HEK293 (cell line): ENCODE measurements at regions not wholly inside any gene's neighbourhood (a gene's known extent, or its start where the extent isn't known, plus 50 kb on each side); places are given as distances from the start of the nearest gene placed in this dataset.

Experiments used
- CTCF ChIA-PET: fragments of 350-600 bp; formaldehyde crosslinking; extraction: SDS; loops from one replicate; lab custom pipeline; 2021; ENCODE audit warnings: antibody characterized with exemption; lab: Yijun Ruan, JAX
- POLR2A ChIA-PET: fragments of 300-600 bp; formaldehyde crosslinking; extraction: SDS; loops from one replicate; lab custom pipeline; 2020; ENCODE audit warnings: antibody characterized with exemption, inconsistent platforms; lab: Yijun Ruan, JAX
- H3K27ac ChIP-seq: fragments of 200-500 bp; sonication (Bioruptor generic); 2 replicates; pipeline ENCODE4 v1.5.1; 2014; ENCODE audit warnings: low read depth, low read length, control low read depth, inconsistent platforms; ENCODE audit errors: extremely low read depth
- H3K36me3 ChIP-seq, 2 experiments: fragments of 200-500 bp in 1 of 2; sonication (Bioruptor generic) in 1 of 2; 1 replicate in 1 of 2; 2 replicates in 1 of 2; pipeline ENCODE4 v1.5.1; 2014 to 2017; ENCODE audit warnings: inconsistent platforms in 2 of 2, low read length in 2 of 2; ENCODE audit not compliant: control insufficient read depth in 2 of 2, insufficient read depth in 1 of 2
- H3K4me1 ChIP-seq: fragments of 200-500 bp; sonication (Bioruptor generic); 2 replicates; pipeline ENCODE4 v1.5.1; 2014; ENCODE audit warnings: mild to moderate bottlenecking, low read length, inconsistent platforms; ENCODE audit not compliant: control insufficient read depth, insufficient read depth
- H3K4me3 ChIP-seq: 2 replicates; pipeline ENCODE4 v1.5.1; 2011; ENCODE audit warnings: low read depth, mild to moderate bottlenecking, control low read depth, low read length, moderate library complexity
- H3K9me3 ChIP-seq: fragments of 200-500 bp; sonication (Bioruptor generic); 2 replicates; pipeline ENCODE4 v1.5.1; 2014; ENCODE audit warnings: low read depth, low read length, inconsistent platforms; ENCODE audit not compliant: control insufficient read depth, insufficient read depth
- GFI1B ChIP-seq: fragments of 450-650 bp; formaldehyde crosslinking; IDR thresholded peaks from 2 replicates; pipeline ENCODE4 v1.5.1; 2016; ENCODE audit warnings: missing biosample characterization, missing genetic modification characterization
- HOXC10 ChIP-seq: sonication (generic); formaldehyde crosslinking; IDR thresholded peaks from 2 replicates; pipeline ENCODE4 v1.8.1; 2023; ENCODE audit warnings: mild to moderate bottlenecking, missing genetic modification reagents
- HOXD13 ChIP-seq: sonication (generic); formaldehyde crosslinking; IDR thresholded peaks from 2 replicates; pipeline ENCODE4 v1.8.0; 2022; ENCODE audit warnings: missing genetic modification reagents, borderline replicate concordance
- ZBTB17 ChIP-seq: fragments of 450-650 bp; formaldehyde crosslinking; IDR thresholded peaks from 2 replicates; pipeline ENCODE4 v1.5.1; 2016; ENCODE audit warnings: missing biosample characterization, missing genetic modification characterization
- ZNF239 ChIP-seq: fragments of 450-650 bp; formaldehyde crosslinking; IDR thresholded peaks from 2 replicates; pipeline ENCODE4 v1.5.1; 2016; ENCODE audit warnings: missing biosample characterization, missing genetic modification characterization
- ZNF354C ChIP-seq: fragments of 450-650 bp; formaldehyde crosslinking; IDR thresholded peaks from 2 replicates; pipeline ENCODE4 v1.5.1; 2016; ENCODE audit warnings: missing biosample characterization, missing genetic modification characterization, low read depth, borderline replicate concordance
- ZNF623 ChIP-seq: fragments of 450-650 bp; formaldehyde crosslinking; IDR thresholded peaks from 2 replicates; pipeline ENCODE4 v1.5.1; 2016; ENCODE audit warnings: missing biosample characterization, missing genetic modification characterization
- ZNF747 ChIP-seq: fragments of 450-650 bp; formaldehyde crosslinking; IDR thresholded peaks from 2 replicates; pipeline ENCODE4 v1.5.1; 2016; ENCODE audit warnings: missing biosample characterization, missing genetic modification characterization
- ZNF768 ChIP-seq: fragments of 450-650 bp; formaldehyde crosslinking; IDR thresholded peaks from 2 replicates; pipeline ENCODE4 v1.5.1; 2018; ENCODE audit warnings: missing biosample characterization, mild to moderate bottlenecking, missing genetic modification characterization
- ZNF777 ChIP-seq: fragments of 450-650 bp; formaldehyde crosslinking; IDR thresholded peaks from 2 replicates; pipeline ENCODE4 v1.5.1; 2017; ENCODE audit warnings: missing biosample characterization, missing genetic modification characterization, borderline replicate concordance
- TF ChIP-seq, protein P1 (sequence below): fragments of 450-650 bp; IDR thresholded peaks from 2 replicates; pipeline ENCODE4 v1.5.1; 2018; ENCODE audit warnings: missing biosample characterization, missing genetic modification characterization
- TF ChIP-seq, protein P2 (sequence below): fragments of 450-650 bp; formaldehyde crosslinking; IDR thresholded peaks from 2 replicates; pipeline ENCODE4 v1.5.1; 2016; ENCODE audit warnings: missing biosample characterization, missing genetic modification characterization, low read depth
- TF ChIP-seq, protein P3 (sequence below): fragments of 450-650 bp; formaldehyde crosslinking; IDR thresholded peaks from 2 replicates; pipeline ENCODE4 v1.5.1; 2016; ENCODE audit warnings: missing biosample characterization, missing genetic modification characterization
- TF ChIP-seq, protein P4 (sequence below): fragments of 450-650 bp; formaldehyde crosslinking; IDR thresholded peaks from 2 replicates; pipeline ENCODE4 v1.5.1; 2016; ENCODE audit warnings: missing biosample characterization, missing genetic modification characterization
- TF ChIP-seq, protein P5 (sequence below): fragments of 450-650 bp; formaldehyde crosslinking; IDR thresholded peaks from 2 replicates; pipeline ENCODE4 v1.5.1; 2016; ENCODE audit warnings: missing biosample characterization, missing genetic modification characterization
- TF ChIP-seq, protein P6 (sequence below): fragments of 450-650 bp; formaldehyde crosslinking; conservative IDR thresholded peaks from 2 replicates; pipeline ENCODE4 v1.5.1; 2016; ENCODE audit warnings: low read depth, missing biosample characterization, missing genetic modification characterization
- TF ChIP-seq, protein P7 (sequence below): fragments of 450-650 bp; formaldehyde crosslinking; IDR thresholded peaks from 2 replicates; pipeline ENCODE4 v1.5.1; 2016; ENCODE audit warnings: missing biosample characterization, missing genetic modification characterization

DNA sequence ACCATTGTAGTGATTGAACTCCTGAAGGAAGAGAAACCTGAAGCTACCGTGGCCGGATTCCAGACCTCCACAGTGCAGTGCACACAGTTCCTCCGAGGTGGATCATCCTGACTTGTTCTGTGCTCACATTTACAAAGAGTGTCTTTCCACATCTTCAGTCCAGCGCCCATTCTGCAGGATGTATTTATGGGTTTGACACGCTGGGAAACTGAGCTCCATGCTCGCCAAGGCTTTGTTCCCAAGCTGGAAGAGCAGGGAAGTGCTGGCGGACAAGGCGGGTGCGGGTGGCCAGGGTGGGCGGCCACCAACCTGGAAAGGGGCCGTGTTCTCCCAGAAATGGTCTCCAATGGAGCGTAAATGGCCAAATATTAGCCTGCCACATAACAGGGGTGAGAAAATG, 227.9 kb downstream of the IRF8 start:
- POLR2A ChIA-PET = no interaction called here
- H3K36me3 ChIP-seq = no peaks in the 10 kb centered on the region
- H3K27ac ChIP-seq = no peak overlapping the region
- CTCF ChIA-PET = no interaction called here
- no peak overlapping the region for H3K4me3 ChIP-seq
- no peaks in the 10 kb centered on the region; the same call in 1 of the 2 replicates for H3K4me1 ChIP-seq
- TF ChIP-seq, protein P1, sequence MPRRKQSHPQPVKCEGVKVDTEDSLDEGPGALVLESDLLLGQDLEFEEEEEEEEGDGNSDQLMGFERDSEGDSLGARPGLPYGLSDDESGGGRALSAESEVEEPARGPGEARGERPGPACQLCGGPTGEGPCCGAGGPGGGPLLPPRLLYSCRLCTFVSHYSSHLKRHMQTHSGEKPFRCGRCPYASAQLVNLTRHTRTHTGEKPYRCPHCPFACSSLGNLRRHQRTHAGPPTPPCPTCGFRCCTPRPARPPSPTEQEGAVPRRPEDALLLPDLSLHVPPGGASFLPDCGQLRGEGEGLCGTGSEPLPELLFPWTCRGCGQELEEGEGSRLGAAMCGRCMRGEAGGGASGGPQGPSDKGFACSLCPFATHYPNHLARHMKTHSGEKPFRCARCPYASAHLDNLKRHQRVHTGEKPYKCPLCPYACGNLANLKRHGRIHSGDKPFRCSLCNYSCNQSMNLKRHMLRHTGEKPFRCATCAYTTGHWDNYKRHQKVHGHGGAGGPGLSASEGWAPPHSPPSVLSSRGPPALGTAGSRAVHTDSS (tag by site-specific recombination) = no peak
- no peak for TF ChIP-seq ZNF747 (tag by site-specific recombination)
- TF ChIP-seq HOXD13 = no peak
- no peak for TF ChIP-seq ZNF354C (tag by site-specific recombination)
- TF ChIP-seq, protein P2, sequence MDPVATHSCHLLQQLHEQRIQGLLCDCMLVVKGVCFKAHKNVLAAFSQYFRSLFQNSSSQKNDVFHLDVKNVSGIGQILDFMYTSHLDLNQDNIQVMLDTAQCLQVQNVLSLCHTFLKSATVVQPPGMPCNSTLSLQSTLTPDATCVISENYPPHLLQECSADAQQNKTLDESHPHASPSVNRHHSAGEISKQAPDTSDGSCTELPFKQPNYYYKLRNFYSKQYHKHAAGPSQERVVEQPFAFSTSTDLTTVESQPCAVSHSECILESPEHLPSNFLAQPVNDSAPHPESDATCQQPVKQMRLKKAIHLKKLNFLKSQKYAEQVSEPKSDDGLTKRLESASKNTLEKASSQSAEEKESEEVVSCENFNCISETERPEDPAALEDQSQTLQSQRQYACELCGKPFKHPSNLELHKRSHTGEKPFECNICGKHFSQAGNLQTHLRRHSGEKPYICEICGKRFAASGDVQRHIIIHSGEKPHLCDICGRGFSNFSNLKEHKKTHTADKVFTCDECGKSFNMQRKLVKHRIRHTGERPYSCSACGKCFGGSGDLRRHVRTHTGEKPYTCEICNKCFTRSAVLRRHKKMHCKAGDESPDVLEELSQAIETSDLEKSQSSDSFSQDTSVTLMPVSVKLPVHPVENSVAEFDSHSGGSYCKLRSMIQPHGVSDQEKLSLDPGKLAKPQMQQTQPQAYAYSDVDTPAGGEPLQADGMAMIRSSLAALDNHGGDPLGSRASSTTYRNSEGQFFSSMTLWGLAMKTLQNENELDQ = no peak
- no peak for TF ChIP-seq GFI1B (tag by site-specific recombination)
- TF ChIP-seq, protein P3, sequence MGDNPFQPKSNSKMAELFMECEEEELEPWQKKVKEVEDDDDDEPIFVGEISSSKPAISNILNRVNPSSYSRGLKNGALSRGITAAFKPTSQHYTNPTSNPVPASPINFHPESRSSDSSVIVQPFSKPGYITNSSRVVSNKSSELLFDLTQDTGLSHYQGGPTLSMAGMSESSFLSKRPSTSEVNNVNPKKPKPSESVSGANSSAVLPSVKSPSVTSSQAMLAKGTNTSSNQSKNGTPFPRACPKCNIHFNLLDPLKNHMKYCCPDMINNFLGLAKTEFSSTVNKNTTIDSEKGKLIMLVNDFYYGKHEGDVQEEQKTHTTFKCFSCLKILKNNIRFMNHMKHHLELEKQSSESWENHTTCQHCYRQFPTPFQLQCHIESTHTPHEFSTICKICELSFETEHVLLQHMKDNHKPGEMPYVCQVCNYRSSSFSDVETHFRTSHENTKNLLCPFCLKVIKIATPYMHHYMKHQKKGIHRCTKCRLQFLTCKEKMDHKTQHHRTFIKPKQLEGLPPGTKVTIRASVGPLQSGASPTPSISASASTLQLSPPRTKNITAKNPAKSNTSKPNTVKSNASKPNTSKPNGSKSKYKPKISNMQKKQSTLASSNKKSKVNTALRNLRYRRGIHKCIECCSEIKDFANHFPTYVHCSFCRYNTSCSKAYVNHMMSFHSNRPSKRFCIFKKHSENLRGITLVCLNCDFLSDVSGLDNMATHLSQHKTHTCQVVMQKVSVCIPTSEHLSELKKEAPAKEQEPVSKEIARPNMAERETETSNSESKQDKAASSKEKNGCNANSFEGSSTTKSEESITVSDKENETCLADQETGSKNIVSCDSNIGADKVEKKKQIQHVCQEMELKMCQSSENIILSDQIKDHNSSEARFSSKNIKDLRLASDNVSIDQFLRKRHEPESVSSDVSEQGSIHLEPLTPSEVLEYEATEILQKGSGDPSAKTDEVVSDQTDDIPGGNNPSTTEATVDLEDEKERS = no peak
- no peak for TF ChIP-seq ZNF239 (tag by site-specific recombination)
- TF ChIP-seq ZNF768 (tag by site-specific recombination) = no peak
- no peaks in the 10 kb centered on the region for H3K9me3 ChIP-seq

DNA sequence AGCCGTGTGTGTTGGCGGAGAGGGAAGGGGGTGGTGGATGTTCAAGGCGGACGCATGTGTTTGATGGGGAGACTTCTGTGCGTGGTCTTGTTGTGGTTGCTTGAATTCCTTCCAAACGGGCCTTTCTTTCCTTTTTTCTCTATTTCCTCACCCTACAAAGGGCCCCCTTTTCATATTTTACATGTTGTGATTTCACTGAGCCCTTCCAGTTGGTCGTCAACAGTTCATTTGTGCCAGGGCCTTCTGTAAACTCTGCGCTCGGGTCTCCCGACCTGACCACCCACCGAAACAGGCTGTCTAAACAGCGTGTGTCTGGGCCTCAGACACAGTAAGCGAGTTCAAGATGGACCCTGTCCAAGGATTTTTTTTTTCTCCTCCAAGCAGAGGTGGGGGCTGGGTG, 228.4 kb downstream of the IRF8 start:
- no peak overlapping the region for H3K4me3 ChIP-seq
- H3K36me3 ChIP-seq = no peaks in the 10 kb centered on the region
- H3K9me3 ChIP-seq = no peaks in the 10 kb centered on the region
- TF ChIP-seq, protein P4, sequence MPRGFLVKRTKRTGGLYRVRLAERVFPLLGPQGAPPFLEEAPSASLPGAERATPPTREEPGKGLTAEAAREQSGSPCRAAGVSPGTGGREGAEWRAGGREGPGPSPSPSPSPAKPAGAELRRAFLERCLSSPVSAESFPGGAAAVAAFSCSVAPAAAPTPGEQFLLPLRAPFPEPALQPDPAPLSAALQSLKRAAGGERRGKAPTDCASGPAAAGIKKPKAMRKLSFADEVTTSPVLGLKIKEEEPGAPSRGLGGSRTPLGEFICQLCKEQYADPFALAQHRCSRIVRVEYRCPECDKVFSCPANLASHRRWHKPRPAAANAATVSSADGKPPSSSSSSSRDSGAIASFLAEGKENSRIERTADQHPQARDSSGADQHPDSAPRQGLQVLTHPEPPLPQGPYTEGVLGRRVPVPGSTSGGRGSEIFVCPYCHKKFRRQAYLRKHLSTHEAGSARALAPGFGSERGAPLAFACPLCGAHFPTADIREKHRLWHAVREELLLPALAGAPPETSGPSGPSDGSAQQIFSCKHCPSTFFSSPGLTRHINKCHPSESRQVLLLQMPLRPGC (tag by site-specific recombination) = no peak
- no peak for TF ChIP-seq HOXC10 (CRISPR knock-in tag)
- no peak for TF ChIP-seq ZBTB17 (tag by site-specific recombination)
- TF ChIP-seq, protein P5, sequence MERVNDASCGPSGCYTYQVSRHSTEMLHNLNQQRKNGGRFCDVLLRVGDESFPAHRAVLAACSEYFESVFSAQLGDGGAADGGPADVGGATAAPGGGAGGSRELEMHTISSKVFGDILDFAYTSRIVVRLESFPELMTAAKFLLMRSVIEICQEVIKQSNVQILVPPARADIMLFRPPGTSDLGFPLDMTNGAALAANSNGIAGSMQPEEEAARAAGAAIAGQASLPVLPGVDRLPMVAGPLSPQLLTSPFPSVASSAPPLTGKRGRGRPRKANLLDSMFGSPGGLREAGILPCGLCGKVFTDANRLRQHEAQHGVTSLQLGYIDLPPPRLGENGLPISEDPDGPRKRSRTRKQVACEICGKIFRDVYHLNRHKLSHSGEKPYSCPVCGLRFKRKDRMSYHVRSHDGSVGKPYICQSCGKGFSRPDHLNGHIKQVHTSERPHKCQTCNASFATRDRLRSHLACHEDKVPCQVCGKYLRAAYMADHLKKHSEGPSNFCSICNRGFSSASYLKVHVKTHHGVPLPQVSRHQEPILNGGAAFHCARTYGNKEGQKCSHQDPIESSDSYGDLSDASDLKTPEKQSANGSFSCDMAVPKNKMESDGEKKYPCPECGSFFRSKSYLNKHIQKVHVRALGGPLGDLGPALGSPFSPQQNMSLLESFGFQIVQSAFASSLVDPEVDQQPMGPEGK = no peak
- TF ChIP-seq, protein P6, sequence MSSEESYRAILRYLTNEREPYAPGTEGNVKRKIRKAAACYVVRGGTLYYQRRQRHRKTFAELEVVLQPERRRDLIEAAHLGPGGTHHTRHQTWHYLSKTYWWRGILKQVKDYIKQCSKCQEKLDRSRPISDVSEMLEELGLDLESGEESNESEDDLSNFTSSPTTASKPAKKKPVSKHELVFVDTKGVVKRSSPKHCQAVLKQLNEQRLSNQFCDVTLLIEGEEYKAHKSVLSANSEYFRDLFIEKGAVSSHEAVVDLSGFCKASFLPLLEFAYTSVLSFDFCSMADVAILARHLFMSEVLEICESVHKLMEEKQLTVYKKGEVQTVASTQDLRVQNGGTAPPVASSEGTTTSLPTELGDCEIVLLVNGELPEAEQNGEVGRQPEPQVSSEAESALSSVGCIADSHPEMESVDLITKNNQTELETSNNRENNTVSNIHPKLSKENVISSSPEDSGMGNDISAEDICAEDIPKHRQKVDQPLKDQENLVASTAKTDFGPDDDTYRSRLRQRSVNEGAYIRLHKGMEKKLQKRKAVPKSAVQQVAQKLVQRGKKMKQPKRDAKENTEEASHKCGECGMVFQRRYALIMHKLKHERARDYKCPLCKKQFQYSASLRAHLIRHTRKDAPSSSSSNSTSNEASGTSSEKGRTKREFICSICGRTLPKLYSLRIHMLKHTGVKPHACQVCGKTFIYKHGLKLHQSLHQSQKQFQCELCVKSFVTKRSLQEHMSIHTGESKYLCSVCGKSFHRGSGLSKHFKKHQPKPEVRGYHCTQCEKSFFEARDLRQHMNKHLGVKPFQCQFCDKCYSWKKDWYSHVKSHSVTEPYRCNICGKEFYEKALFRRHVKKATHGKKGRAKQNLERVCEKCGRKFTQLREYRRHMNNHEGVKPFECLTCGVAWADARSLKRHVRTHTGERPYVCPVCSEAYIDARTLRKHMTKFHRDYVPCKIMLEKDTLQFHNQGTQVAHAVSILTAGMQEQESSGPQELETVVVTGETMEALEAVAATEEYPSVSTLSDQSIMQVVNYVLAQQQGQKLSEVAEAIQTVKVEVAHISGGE = no peak
- no peak for TF ChIP-seq ZNF623
- TF ChIP-seq, protein P7, sequence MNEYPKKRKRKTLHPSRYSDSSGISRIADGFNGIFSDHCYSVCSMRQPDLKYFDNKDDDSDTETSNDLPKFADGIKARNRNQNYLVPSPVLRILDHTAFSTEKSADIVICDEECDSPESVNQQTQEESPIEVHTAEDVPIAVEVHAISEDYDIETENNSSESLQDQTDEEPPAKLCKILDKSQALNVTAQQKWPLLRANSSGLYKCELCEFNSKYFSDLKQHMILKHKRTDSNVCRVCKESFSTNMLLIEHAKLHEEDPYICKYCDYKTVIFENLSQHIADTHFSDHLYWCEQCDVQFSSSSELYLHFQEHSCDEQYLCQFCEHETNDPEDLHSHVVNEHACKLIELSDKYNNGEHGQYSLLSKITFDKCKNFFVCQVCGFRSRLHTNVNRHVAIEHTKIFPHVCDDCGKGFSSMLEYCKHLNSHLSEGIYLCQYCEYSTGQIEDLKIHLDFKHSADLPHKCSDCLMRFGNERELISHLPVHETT = no peak
- no peak for TF ChIP-seq ZNF777
- ChIA-PET POLR2A (interaction anchor here (0.7 kb wide), 1 partner anchor 1213 kb away, joined by 3 read pairs; no protein-coding TSS in a partner anchor), CTCF (no interaction called here)
- H3K4me1 ChIP-seq = no peaks in the 10 kb centered on the region; the same call in 1 of the 2 replicates
- H3K27ac ChIP-seq = no peak overlapping the region
